HEK293 (cell line): ENCODE measurements at regions not wholly inside any gene's neighbourhood (a gene's known extent, or its start where the extent isn't known, plus 50 kb on each side); places are given as distances from the start of the nearest gene placed in this dataset.

Experiments used
- ZNF274 ChIP-seq, 2 experiments: fragments of 200-500 bp in 1 of 2; fragments of 450-650 bp in 1 of 2; sonication (Bioruptor generic) in 1 of 2; formaldehyde crosslinking in 1 of 2; IDR thresholded peaks; 2 replicates each; pipeline versions ENCODE4 v1.5.1 to v1.6.1; 2014 to 2016; ENCODE audit warnings: borderline replicate concordance in 1 of 2, inconsistent platforms in 1 of 2, low read length in 1 of 2, missing biosample characterization in 1 of 2, missing genetic modification characterization in 1 of 2
- ZNF510 ChIP-seq: fragments of 450-650 bp; formaldehyde crosslinking; IDR thresholded peaks from 2 replicates; pipeline ENCODE4 v1.5.1; 2018; ENCODE audit warnings: mild to moderate bottlenecking, missing genetic modification characterization, missing biosample characterization; ENCODE audit not compliant: insufficient replicate concordance
- TF ChIP-seq, protein P1 (sequence below): fragments of 450-650 bp; formaldehyde crosslinking; optimal IDR thresholded peaks from 2 replicates; pipeline ENCODE3; 2016; ENCODE audit warnings: missing biosample characterization, mild to moderate bottlenecking, missing genetic modification characterization

DNA sequence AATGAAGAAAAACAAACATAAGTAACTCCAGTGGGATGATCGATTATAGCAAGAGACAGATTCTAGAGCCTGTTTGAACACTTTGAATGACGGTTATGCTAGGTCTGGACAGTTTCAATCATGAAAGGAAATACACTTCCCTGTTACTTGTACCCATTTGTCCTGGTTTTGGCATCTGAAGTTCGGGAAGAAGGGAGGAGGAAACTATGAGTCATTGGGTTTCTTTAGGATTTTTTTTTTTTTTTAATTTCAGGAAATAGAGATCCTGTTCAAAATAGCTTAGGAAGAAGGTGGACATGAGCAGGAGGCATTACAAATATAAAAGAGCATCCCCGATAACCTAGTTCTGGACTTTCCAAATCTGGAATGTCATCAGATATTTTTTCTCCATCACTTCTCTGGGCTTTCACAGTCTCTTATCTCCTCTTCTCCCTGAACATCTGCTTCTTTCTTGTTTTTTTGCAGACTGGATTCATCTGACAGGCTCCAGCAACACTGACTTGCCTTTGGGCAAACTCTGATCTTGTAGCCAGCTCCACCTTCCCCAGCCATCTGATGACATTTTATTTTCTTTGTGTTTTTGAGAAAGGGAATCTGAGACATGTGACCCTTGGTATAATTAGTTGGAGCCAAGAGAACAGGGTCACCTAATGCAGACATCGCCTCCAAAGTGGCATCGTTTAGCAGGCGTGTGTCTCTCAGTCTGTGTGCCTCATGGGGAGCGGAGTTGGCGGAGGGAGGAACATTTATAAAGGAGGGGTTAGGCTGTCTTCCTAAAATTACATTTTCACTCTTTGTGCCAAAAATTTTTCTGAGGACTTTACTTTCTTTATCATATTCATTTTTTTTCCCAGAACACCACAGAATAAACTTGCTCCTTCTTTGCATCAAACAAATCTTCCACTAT is 195.3 kb upstream of the EPHA4 start:
- TF ChIP-seq ZNF274 (IDR thresholded peaks at IDR 0.05; ENCODE audit: low read length), result no peak
- TF ChIP-seq ZNF274 (tag by site-specific recombination; IDR thresholded peaks at IDR 0.05; ENCODE audit: borderline replicate concordance), result no peak
- no peak for TF ChIP-seq ZNF510 (tag by site-specific recombination)
- TF ChIP-seq, protein P1, sequence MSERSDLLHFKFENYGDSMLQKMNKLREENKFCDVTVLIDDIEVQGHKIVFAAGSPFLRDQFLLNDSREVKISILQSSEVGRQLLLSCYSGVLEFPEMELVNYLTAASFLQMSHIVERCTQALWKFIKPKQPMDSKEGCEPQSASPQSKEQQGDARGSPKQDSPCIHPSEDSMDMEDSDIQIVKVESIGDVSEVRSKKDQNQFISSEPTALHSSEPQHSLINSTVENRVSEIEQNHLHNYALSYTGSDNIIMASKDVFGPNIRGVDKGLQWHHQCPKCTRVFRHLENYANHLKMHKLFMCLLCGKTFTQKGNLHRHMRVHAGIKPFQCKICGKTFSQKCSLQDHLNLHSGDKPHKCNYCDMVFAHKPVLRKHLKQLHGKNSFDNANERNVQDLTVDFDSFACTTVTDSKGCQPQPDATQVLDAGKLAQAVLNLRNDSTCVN (tag by site-specific recombination), result no peak
